MM.1S (cell line): ENCODE measurements at regions not wholly inside any gene's neighbourhood (a gene's known extent, or its start where the extent isn't known, plus 50 kb on each side); places are given as distances from the start of the nearest gene placed in this dataset.

Experiments
- CTCF ChIP-seq: fragments of 300-600 bp; sonication (generic); IDR thresholded peaks from 2 replicates; pipeline ENCODE4 v1.5.1; 2016; ENCODE audit warnings: antibody characterized with exemption, low read length, mixed read lengths
- EZH2 ChIP-seq: fragments of 300-600 bp; sonication (generic); optimal IDR thresholded peaks from 2 replicates; pipeline ENCODE3; 2017; ENCODE audit warnings: low read depth, mild to moderate bottlenecking, antibody characterized with exemption, low read length, mixed read lengths
- EZH2phosphoT487 ChIP-seq: fragments of 300-600 bp; sonication (generic); IDR thresholded peaks from 2 replicates; pipeline ENCODE4 v1.6.1; 2018; ENCODE audit warnings: antibody characterized with exemption, low read length

DNA sequence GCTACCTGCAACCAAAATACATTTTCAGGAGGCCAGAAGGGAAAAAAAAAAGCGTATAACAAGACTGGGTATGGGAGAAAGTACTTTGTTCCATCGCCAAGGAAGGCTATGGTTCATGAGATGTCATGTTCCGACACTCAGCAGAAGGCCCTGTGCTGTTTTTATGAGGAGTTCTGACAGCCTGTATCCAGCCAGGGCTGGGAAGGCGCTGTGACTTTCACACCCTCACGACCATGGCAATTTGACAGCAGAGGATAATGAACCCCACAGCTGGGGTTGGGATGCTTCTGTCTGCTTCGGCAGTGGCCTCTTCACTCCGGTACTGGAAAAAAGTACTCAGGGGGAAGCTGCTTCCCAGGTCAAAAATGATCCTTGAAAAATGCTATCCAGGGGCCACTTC is 154.4 kb downstream of the PRELID2 start:
- TF ChIP-seq CTCF (no peak), EZH2phosphoT487 (no peak), EZH2 (no peak)
